ENCODE measurements at regions not wholly inside any gene's neighbourhood (a gene's known extent, or its start where the extent isn't known, plus 50 kb on each side); places are given as distances from the start of the nearest gene placed in this dataset.

DNA sequence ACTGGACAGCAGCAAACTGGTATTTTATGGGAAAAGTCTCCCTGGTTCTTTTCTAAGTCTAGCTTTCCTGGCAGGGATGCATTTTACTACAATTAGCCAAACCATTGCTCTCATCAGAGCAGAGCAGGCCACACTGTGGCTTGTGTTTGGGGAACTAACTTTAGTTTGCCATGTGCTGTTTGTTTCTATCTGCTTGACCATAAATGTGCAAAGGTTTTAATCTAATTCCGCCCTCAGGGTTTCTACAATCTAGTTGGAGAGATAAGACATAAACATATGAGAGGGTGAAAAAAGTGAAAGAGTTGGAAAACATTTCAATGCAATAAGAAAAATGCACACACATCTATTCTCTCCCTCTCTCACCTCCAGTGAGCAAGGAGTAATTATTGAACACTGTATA lies 86.9 kb upstream of the MAPK4 start:
- no peak for DNase-seq (ENCODE audit: extremely low read depth, low read depth)
- no peak for TF ChIP-seq CTCF (IDR thresholded peaks at IDR 0.05; ENCODE audit: low read depth, low read length, missing control alignments)
- no peak overlapping the region for H3K4me3 ChIP-seq (replicated peaks; ENCODE audit: low read depth, low read length)

GRCh38 chr18:50473881-50474280 lies 86.0 kb upstream of the MAPK4 start:
- TF ChIP-seq CTCF (IDR thresholded peaks at IDR 0.05; ENCODE audit: low read depth, low read length, missing control alignments) = no peak
- no peak overlapping the region for H3K4me3 ChIP-seq (replicated peaks; ENCODE audit: low read depth, low read length)
- DNase-seq (ENCODE audit: extremely low read depth, low read depth) = no peak

- no peak for TF ChIP-seq CTCF (IDR thresholded peaks at IDR 0.05; ENCODE audit: low read depth, low read length, missing control alignments)
- no peak overlapping the region for H3K4me3 ChIP-seq (replicated peaks; ENCODE audit: low read depth, low read length)
- no peak for DNase-seq (ENCODE audit: extremely low read depth, low read depth)
Observed at GRCh38 chr18:50475538-50476193, 84.2 kb upstream of the MAPK4 start.

DNA sequence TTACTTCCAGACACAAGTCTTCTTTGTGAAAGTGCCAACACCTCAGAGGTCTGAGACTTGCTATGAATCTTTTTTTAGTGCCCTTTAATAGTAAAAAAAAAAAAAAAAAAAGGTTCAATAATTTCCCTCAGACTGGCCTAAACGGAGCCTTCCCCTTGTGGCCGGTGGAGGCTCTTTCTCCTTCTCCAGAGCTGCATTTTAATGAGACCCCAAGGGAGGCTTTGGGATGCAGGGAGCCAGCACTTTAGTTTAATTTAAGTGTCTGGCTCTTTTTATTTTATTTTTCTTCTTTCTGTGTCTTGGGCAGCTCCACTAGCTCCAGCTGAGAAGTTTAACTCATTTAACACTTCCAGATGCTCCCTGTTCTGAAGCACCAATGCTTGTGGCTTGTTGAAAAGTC lies 67.8 kb upstream of the MAPK4 start:
- TF ChIP-seq CTCF (IDR thresholded peaks at IDR 0.05; ENCODE audit: low read depth, low read length, missing control alignments) = no peak
- no peak overlapping the region for H3K4me3 ChIP-seq (replicated peaks; ENCODE audit: low read depth, low read length)
- no peak for DNase-seq (ENCODE audit: extremely low read depth, low read depth)

DNA sequence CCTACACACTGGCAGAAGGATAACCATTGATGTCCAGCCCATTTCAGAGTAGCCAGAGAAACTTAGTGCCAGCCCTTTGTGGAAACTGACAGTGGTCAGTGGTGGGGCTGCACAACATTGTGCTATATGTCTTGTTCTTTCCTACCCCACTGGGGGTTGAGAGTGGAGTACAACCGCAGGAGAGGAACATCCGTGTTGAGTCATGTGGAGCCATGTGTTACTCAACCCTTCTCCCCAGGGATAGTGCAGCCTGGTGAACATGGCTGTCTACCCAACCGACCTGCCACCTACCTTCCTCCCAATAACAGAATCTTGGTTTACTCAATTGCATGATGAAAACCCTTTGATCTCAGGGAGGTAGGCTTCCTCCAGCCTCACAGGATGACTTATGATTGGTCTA lies 65.3 kb upstream of the MAPK4 start:
- no peak overlapping the region for H3K4me3 ChIP-seq (replicated peaks; ENCODE audit: low read depth, low read length)
- no peak for DNase-seq (ENCODE audit: extremely low read depth, low read depth)
- TF ChIP-seq CTCF (IDR thresholded peaks at IDR 0.05; ENCODE audit: low read depth, low read length, missing control alignments) = no peak

DNA sequence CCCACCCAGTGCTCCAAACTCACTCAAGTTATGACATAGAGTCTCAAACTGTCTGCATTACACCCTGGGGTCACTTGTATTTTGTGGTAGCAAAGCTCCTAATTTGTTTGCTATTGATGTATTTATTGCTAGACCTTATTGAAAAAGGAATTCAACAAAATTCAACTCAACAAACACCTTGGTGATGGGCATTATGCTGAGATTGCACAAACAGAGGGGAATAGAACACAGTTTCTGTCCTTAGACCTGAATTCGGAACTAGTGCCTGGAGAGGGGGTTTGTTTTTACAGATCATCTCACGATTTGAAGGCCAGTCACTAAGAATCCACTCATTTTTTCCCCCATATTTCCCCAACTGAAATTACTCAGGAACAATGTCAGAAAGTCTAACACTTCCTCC lies 53.5 kb upstream of the MAPK4 start:
- TF ChIP-seq CTCF (IDR thresholded peaks at IDR 0.05; ENCODE audit: low read depth, low read length, missing control alignments) = no peak
- no peak overlapping the region for H3K4me3 ChIP-seq (replicated peaks; ENCODE audit: low read depth, low read length)
- DNase-seq (ENCODE audit: extremely low read depth, low read depth) = no peak

GRCh38 chr18:50507120-50507590 lies 52.7 kb upstream of the MAPK4 start:
- DNase-seq (ENCODE audit: extremely low read depth, low read depth) = no peak
- peak; percentile 56 for TF ChIP-seq CTCF (IDR thresholded peaks at IDR 0.05; ENCODE audit: low read depth, low read length, missing control alignments)

More at GRCh38 chr18:50507120-50507590, 52.7 kb upstream of the MAPK4 start:
- no peak overlapping the region for H3K4me3 ChIP-seq (replicated peaks; ENCODE audit: low read depth, low read length)

All from HFF-Myc (cell line).